ENCODE measurements at regions not wholly inside any gene's neighbourhood (a gene's known extent, or its start where the extent isn't known, plus 50 kb on each side); places are given as distances from the start of the nearest gene placed in this dataset.

- TF ChIP-seq CTCF (IDR thresholded peaks at IDR 0.05; ENCODE audit: low read depth, low read length) = no peak
- no peak for TF ChIP-seq EZH2phosphoT487 (IDR thresholded peaks at IDR 0.05; ENCODE audit: low read depth)
Measured at GRCh38 chr16:73568769-73569168, 520.8 kb upstream of the ZFHX3 start.
